ENCODE measurements at regions not wholly inside any gene's neighbourhood (a gene's known extent, or its start where the extent isn't known, plus 50 kb on each side); places are given as distances from the start of the nearest gene placed in this dataset.
"Not testable (repeated sequence)": the region's sequence is repeated elsewhere in the genome, so short reads cannot be mapped to it uniquely, and the experiment has no call there.

GRCh38 chr4:34318773-34319172 is 1925.5 kb downstream of the ARAP2 start:
- Histone ChIP-seq H3K27ac (ENCODE audit: low read depth in 1 of 3, low read length in 2 of 3) (no peak overlapping the region), H3K4me3 (ENCODE audit: low read depth in 1 of 3, low read length in 3 of 3) (no peak overlapping the region), H3K9me3 (ENCODE audit: control insufficient read depth in 2 of 2, insufficient read depth in 1 of 2, low read depth in 1 of 2, low read length in 1 of 2) (peaks cover 0 to 3% of the 10 kb centered on the region in 2 donors), H3K36me3 (ENCODE audit: control insufficient read depth in 3 of 3, insufficient read depth in 2 of 3, low read depth in 1 of 3, low read length in 3 of 3) (no peaks in the 10 kb centered on the region), H3K27me3 (ENCODE audit: control insufficient read depth in 3 of 3, insufficient read depth in 3 of 3, low read length in 3 of 3) (no peaks in the 10 kb centered on the region), H3K4me1 (ENCODE audit: control insufficient read depth in 3 of 3, insufficient read depth in 2 of 3, low read depth in 1 of 3, low read length in 2 of 3) (no peaks in the 10 kb centered on the region)
- no peak for FAIRE-seq
- DNase-seq, result no peak

DNA sequence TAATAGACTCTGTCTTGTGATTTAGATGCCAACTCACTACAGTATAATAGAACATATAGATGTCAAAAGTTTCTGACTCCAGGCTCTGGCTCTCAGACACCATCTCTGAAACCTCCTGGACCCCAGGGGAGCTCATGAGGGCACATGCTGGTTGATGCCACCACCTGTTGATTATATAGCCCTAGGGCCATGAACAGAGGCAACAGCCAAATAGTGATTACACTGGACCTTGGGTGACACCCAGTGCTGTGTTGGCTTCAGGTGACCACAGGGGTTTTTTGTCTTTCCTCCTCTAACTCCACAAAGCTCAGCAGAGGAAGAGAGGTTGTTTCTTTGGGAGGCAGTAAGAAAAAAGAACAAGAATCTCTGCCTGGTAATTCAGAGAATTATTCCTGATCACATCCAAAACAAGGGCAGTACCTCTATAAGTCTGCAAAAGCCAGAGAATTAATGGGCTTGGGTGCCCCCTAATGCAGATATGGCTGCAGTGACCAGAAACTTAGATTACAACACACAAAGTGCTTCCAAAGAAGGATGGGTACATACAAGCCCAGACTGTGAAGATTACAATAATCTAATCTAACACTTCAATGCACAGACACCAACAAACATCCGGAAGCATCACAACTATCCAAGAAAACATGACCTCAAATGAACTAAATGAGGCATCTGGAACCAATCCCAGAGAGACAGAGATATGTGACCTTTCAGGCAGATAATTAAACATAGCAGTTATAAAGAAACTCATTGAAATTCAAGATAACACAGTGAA is 1920.6 kb downstream of the ARAP2 start:
- no peaks in the 10 kb centered on the region for H3K4me1 ChIP-seq (ENCODE audit: control insufficient read depth in 3 of 3, insufficient read depth in 2 of 3, low read depth in 1 of 3, low read length in 2 of 3)
- H3K4me3 ChIP-seq (ENCODE audit: low read depth in 1 of 3, low read length in 3 of 3), result no peak overlapping the region
- H3K27me3 ChIP-seq (ENCODE audit: control insufficient read depth in 3 of 3, insufficient read depth in 3 of 3, low read length in 3 of 3), result no peaks in the 10 kb centered on the region
- H3K36me3 ChIP-seq (ENCODE audit: control insufficient read depth in 3 of 3, insufficient read depth in 2 of 3, low read depth in 1 of 3, low read length in 3 of 3), result no peaks in the 10 kb centered on the region
- no peak for DNase-seq
- no peak for FAIRE-seq
- H3K27ac ChIP-seq (ENCODE audit: low read depth in 1 of 3, low read length in 2 of 3), result no peak overlapping the region
- peaks cover 0 to 3% of the 10 kb centered on the region in 2 donors for H3K9me3 ChIP-seq (ENCODE audit: control insufficient read depth in 2 of 2, insufficient read depth in 1 of 2, low read depth in 1 of 2, low read length in 1 of 2)
- WGBS, 3 donors, result 65 to 73% (median 72%) methylated on average over 1 of the region's 1 CpG

- FAIRE-seq (no peak), DNase-seq (no peak)
- no peak overlapping the region for H3K4me3 ChIP-seq (ENCODE audit: low read depth in 1 of 3, low read length in 3 of 3)
- H3K27ac ChIP-seq (ENCODE audit: low read depth in 1 of 3, low read length in 2 of 3), result no peak overlapping the region
- no peaks in the 10 kb centered on the region for H3K27me3 ChIP-seq (ENCODE audit: control insufficient read depth in 3 of 3, insufficient read depth in 3 of 3, low read length in 3 of 3)
- 73 to 86% (median 83%) methylated on average over 1 of the region's 1 CpG for WGBS, 3 donors
- H3K36me3 ChIP-seq (ENCODE audit: control insufficient read depth in 3 of 3, insufficient read depth in 2 of 3, low read depth in 1 of 3, low read length in 3 of 3), result no peaks in the 10 kb centered on the region
- H3K4me1 ChIP-seq (ENCODE audit: control insufficient read depth in 3 of 3, insufficient read depth in 2 of 3, low read depth in 1 of 3, low read length in 2 of 3), result no peaks in the 10 kb centered on the region
- H3K9me3 ChIP-seq (ENCODE audit: control insufficient read depth in 2 of 2, insufficient read depth in 1 of 2, low read depth in 1 of 2, low read length in 1 of 2), result no peaks in the 10 kb centered on the region
These were observed 1915.4 kb downstream of the ARAP2 start for GRCh38 chr4:34328939-34329338.

GRCh38 chr4:34335156-34335555 is 1909.2 kb downstream of the ARAP2 start:
- 86 to 92% (median 89%) methylated on average over 12 to 13 of the region's 13 CpGs for WGBS, 3 donors
- not testable (repeated sequence) for H3K4me1 ChIP-seq (ENCODE audit: control insufficient read depth in 3 of 3, insufficient read depth in 2 of 3, low read depth in 1 of 3, low read length in 2 of 3); FAIRE-seq; H3K4me3 ChIP-seq (ENCODE audit: low read depth in 1 of 3, low read length in 3 of 3); H3K9me3 ChIP-seq (ENCODE audit: control insufficient read depth in 2 of 2, insufficient read depth in 1 of 2, low read depth in 1 of 2, low read length in 1 of 2); H3K36me3 ChIP-seq (ENCODE audit: control insufficient read depth in 3 of 3, insufficient read depth in 2 of 3, low read depth in 1 of 3, low read length in 3 of 3); H3K27ac ChIP-seq (ENCODE audit: low read depth in 1 of 3, low read length in 2 of 3); DNase-seq; H3K27me3 ChIP-seq (ENCODE audit: control insufficient read depth in 3 of 3, insufficient read depth in 3 of 3, low read length in 3 of 3)

DNA sequence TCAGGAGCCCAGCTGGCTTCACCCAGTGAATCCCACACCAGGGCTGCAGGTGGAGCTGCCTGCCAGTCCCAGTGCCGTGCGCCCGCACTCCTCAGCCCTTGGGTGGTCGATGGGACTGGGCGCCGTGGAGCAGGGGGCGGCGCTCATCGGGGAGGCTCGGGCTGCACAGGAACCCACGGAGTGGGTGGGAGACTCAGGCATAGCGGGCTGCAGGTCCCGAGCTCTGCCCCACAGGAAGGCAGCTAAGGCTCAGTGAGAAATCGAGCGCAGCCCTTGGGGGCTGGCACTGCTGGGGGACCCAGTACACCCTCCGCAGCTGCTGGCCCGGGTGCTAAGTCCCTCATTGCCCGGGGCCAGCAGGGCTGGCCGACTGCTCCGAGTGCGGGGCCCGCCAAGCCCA is 1908.8 kb downstream of the ARAP2 start:
- H3K27me3 ChIP-seq (ENCODE audit: control insufficient read depth in 3 of 3, insufficient read depth in 3 of 3, low read length in 3 of 3); H3K4me1 ChIP-seq (ENCODE audit: control insufficient read depth in 3 of 3, insufficient read depth in 2 of 3, low read depth in 1 of 3, low read length in 2 of 3); FAIRE-seq; H3K36me3 ChIP-seq (ENCODE audit: control insufficient read depth in 3 of 3, insufficient read depth in 2 of 3, low read depth in 1 of 3, low read length in 3 of 3); H3K4me3 ChIP-seq (ENCODE audit: low read depth in 1 of 3, low read length in 3 of 3); H3K9me3 ChIP-seq (ENCODE audit: control insufficient read depth in 2 of 2, insufficient read depth in 1 of 2, low read depth in 1 of 2, low read length in 1 of 2); H3K27ac ChIP-seq (ENCODE audit: low read depth in 1 of 3, low read length in 2 of 3); DNase-seq: not testable (repeated sequence)
- 92 to 94% (median 92%) methylated on average over 5 to 22 of the region's 22 CpGs for WGBS, 3 donors

DNA sequence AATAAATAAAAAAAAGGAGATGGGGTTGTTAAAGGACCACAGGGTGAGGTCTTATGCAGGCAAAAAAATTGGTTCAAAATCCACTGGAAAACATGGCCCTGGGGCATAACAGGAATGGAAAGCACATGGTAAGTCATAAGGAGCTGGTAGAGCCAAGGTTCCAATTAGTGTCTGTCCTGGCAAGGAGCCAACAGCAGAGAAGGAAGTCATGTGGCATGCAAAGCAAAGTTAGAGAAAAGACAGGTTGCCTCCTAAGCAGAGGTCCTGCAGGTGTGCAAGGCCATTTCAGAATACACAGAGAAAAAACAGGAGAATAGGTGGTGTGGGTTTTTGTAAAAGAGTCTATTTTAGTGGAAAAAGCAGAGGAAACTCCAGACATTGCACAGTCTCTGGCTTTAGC is 1881.7 kb downstream of the ARAP2 start:
- FAIRE-seq, result no peak

DNA sequence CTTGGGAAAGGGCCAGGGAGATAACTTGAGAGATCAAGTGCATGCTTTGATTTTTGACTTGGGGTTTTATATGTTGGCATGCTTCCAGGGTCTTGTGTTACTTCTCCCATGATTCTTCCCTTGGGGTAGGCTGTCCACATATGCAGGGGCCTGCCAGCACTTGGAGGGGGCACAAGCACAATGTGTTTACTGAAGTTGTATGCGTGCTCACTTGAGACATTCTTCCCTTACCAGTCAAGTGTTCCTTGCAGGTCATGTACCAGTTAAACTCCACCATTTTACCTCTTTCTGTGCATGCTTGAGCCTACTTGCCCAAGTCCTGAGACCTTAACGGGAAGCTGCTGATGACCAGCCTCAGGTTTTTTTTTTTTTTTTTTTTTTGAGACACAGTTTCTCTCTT is 1880.5 kb downstream of the ARAP2 start:
- Histone ChIP-seq H3K9me3 (ENCODE audit: control insufficient read depth in 2 of 2, insufficient read depth in 1 of 2, low read depth in 1 of 2, low read length in 1 of 2) (peaks cover 0 to 3% of the 10 kb centered on the region in 2 donors), H3K4me3 (ENCODE audit: low read depth in 1 of 3, low read length in 3 of 3) (no peak overlapping the region), H3K4me1 (ENCODE audit: control insufficient read depth in 3 of 3, insufficient read depth in 2 of 3, low read depth in 1 of 3, low read length in 2 of 3) (no peaks in the 10 kb centered on the region), H3K27me3 (ENCODE audit: control insufficient read depth in 3 of 3, insufficient read depth in 3 of 3, low read length in 3 of 3) (no peaks in the 10 kb centered on the region), H3K27ac (ENCODE audit: low read depth in 1 of 3, low read length in 2 of 3) (no peak overlapping the region), H3K36me3 (ENCODE audit: control insufficient read depth in 3 of 3, insufficient read depth in 2 of 3, low read depth in 1 of 3, low read length in 3 of 3) (no peaks in the 10 kb centered on the region)
- 84 to 89% (median 86%) methylated on average over 2 of the region's 2 CpGs for WGBS, 3 donors
- FAIRE-seq (no peak), DNase-seq (no peak)

More for the DNA sequence above, 1881.7 kb downstream of the ARAP2 start:
- DNase-seq, result no peak
- H3K9me3 ChIP-seq (ENCODE audit: control insufficient read depth in 2 of 2, insufficient read depth in 1 of 2, low read depth in 1 of 2, low read length in 1 of 2), result peaks cover 0 to 3% of the 10 kb centered on the region in 2 donors
- H3K4me1 ChIP-seq (ENCODE audit: control insufficient read depth in 3 of 3, insufficient read depth in 2 of 3, low read depth in 1 of 3, low read length in 2 of 3), result no peaks in the 10 kb centered on the region
- no peak overlapping the region for H3K4me3 ChIP-seq (ENCODE audit: low read depth in 1 of 3, low read length in 3 of 3)
- no peak overlapping the region for H3K27ac ChIP-seq (ENCODE audit: low read depth in 1 of 3, low read length in 2 of 3)
- H3K36me3 ChIP-seq (ENCODE audit: control insufficient read depth in 3 of 3, insufficient read depth in 2 of 3, low read depth in 1 of 3, low read length in 3 of 3), result no peaks in the 10 kb centered on the region
- no peaks in the 10 kb centered on the region for H3K27me3 ChIP-seq (ENCODE audit: control insufficient read depth in 3 of 3, insufficient read depth in 3 of 3, low read length in 3 of 3)

DNA sequence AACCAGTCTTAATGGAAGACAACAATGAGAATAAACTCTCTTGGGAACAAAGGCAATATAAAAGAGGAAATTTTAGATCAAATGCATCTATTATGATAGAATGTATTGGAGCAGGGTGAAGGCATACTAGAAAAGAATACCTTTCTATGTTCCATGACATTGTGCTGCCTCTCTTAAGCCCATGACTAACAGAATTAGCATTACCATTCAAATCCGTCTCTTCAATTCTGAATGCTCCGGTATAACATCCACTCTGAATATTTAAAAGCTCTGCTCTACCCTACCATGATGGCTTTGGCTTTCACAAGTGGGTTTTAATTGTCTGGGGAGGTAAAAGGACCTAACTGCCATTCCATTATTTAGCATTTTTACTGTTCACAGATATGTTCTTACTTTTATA is 1878.4 kb downstream of the ARAP2 start:
- H3K4me3 ChIP-seq (ENCODE audit: low read depth in 1 of 3, low read length in 3 of 3), result no peak overlapping the region
- 85 to 92% (median 91%) methylated on average over 2 of the region's 2 CpGs for WGBS, 3 donors
- H3K27me3 ChIP-seq (ENCODE audit: control insufficient read depth in 3 of 3, insufficient read depth in 3 of 3, low read length in 3 of 3), result no peaks in the 10 kb centered on the region
- no peak for DNase-seq
- no peaks in the 10 kb centered on the region for H3K36me3 ChIP-seq (ENCODE audit: control insufficient read depth in 3 of 3, insufficient read depth in 2 of 3, low read depth in 1 of 3, low read length in 3 of 3)
- no peak for FAIRE-seq
- H3K9me3 ChIP-seq (ENCODE audit: control insufficient read depth in 2 of 2, insufficient read depth in 1 of 2, low read depth in 1 of 2, low read length in 1 of 2), result peaks cover 0 to 3% of the 10 kb centered on the region in 2 donors
- no peak overlapping the region for H3K27ac ChIP-seq (ENCODE audit: low read depth in 1 of 3, low read length in 2 of 3)
- no peaks in the 10 kb centered on the region for H3K4me1 ChIP-seq (ENCODE audit: control insufficient read depth in 3 of 3, insufficient read depth in 2 of 3, low read depth in 1 of 3, low read length in 2 of 3)

- 46 to 70% (median 55%) methylated on average over 2 of the region's 2 CpGs for WGBS, 3 donors
- Histone ChIP-seq H3K4me3 (ENCODE audit: low read depth in 1 of 3, low read length in 3 of 3) (no peak overlapping the region), H3K9me3 (ENCODE audit: control insufficient read depth in 2 of 2, insufficient read depth in 1 of 2, low read depth in 1 of 2, low read length in 1 of 2) (peaks cover 0 to 2% of the 10 kb centered on the region in 2 donors), H3K27me3 (ENCODE audit: control insufficient read depth in 3 of 3, insufficient read depth in 3 of 3, low read length in 3 of 3) (no peaks in the 10 kb centered on the region), H3K4me1 (ENCODE audit: control insufficient read depth in 3 of 3, insufficient read depth in 2 of 3, low read depth in 1 of 3, low read length in 2 of 3) (no peaks in the 10 kb centered on the region), H3K36me3 (ENCODE audit: control insufficient read depth in 3 of 3, insufficient read depth in 2 of 3, low read depth in 1 of 3, low read length in 3 of 3) (no peaks in the 10 kb centered on the region), H3K27ac (ENCODE audit: low read depth in 1 of 3, low read length in 2 of 3) (no peak overlapping the region)
- DNase-seq, result no peak
- FAIRE-seq, result no peak
These were observed 1872.6 kb downstream of the ARAP2 start for GRCh38 chr4:34371676-34372075.

Data from small intestine (tissue), 7 donors.